ENCODE measurements at regions not wholly inside any gene's neighbourhood (a gene's known extent, or its start where the extent isn't known, plus 50 kb on each side); places are given as distances from the start of the nearest gene placed in this dataset.

DNA sequence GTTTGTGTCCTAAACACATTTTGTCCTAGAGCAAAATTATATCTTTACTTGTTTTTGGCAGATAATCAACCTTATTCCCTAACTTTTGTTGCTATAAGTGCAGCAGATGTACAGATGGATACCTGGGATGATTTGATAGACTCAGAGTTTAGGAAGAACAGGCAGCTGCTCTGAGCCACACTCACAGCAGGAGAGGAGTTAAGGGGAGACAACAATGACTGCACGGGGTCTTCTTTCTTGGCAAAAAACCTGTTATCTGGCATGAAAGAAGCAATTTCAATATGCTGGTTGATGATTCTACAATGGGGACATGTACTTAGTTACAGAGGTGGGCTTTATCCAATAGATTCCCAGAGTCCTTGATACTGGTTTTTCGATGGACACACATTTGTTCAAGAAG, 258.9 kb upstream of the PCDH9 start:
- H3K9me3 ChIP-seq: no peaks in the 10 kb centered on the region
- no peak overlapping the region for H3K4me3 ChIP-seq
- no peaks in the 10 kb centered on the region for H3K36me3 ChIP-seq
- no peak for TF ChIP-seq POLR2A (IDR thresholded peaks at IDR 0.05)
- intact Hi-C loops (cut with DNase I): no loop called here
- no peak overlapping the region for H3K27ac ChIP-seq
- H3K27me3 ChIP-seq (replicated peaks; ENCODE audit: insufficient read depth): no peaks in the 10 kb centered on the region
- WGBS: 70% methylated on average over 2 of the region's 2 CpGs
- H3K4me1 ChIP-seq (replicated peaks): no peaks in the 10 kb centered on the region
- DNase-seq (ENCODE audit: low spot score): no peak

DNA sequence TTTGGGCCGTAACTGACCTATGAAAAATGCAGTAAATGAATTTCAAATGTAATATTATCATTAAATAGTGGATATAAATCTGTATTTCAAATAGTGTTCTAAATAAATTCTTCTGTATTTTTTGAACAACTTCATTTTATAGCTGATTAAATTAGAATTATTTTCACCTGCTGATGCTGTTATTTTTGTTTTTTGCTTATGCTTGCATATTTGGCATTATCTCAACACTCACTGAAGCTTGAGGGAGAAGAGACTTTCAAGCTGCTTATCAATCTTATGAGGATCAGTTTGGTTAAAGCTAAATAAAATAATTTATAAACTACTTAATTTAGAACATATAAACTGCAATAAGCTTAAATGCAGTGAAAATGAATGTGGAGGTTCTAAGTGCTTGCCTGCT, 251.3 kb upstream of the PCDH9 start:
- DNase-seq (ENCODE audit: low spot score): no peak

DNA sequence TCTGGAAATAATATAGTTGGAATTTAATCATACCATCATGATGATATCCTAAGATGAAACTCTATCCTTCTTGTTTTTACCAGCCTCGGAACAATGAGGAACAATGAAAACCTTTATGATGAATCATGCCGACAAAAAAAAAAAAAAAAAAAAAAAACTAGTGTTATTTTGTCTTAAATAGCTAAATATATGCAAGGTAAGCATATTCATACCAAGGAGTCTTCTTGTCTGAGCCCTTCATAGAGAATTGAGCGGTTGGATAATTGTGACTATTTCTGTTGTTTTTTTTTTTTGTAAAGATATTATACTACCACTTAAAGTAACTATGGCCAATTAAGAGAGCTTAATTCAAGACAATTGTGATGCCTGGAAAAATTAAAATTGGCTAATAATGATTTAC, 244.0 kb upstream of the PCDH9 start:
- intact Hi-C loops (cut with DNase I): no loop called here
- TF ChIP-seq, protein P1, sequence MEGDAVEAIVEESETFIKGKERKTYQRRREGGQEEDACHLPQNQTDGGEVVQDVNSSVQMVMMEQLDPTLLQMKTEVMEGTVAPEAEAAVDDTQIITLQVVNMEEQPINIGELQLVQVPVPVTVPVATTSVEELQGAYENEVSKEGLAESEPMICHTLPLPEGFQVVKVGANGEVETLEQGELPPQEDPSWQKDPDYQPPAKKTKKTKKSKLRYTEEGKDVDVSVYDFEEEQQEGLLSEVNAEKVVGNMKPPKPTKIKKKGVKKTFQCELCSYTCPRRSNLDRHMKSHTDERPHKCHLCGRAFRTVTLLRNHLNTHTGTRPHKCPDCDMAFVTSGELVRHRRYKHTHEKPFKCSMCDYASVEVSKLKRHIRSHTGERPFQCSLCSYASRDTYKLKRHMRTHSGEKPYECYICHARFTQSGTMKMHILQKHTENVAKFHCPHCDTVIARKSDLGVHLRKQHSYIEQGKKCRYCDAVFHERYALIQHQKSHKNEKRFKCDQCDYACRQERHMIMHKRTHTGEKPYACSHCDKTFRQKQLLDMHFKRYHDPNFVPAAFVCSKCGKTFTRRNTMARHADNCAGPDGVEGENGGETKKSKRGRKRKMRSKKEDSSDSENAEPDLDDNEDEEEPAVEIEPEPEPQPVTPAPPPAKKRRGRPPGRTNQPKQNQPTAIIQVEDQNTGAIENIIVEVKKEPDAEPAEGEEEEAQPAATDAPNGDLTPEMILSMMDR (IDR thresholded peaks at IDR 0.05): no peak
- TF ChIP-seq POLR2AphosphoS5 (IDR thresholded peaks at IDR 0.05): no peak
- no peak for TF ChIP-seq POLR2A (IDR thresholded peaks at IDR 0.05)

More for the DNA sequence above, 251.3 kb upstream of the PCDH9 start:
- Histone ChIP-seq H3K27me3 (replicated peaks; ENCODE audit: insufficient read depth) (no peaks in the 10 kb centered on the region), H3K27ac (no peak overlapping the region), H3K9me3 (no peaks in the 10 kb centered on the region), H3K4me3 (no peak overlapping the region), H3K36me3 (no peaks in the 10 kb centered on the region), H3K4me1 (replicated peaks) (no peaks in the 10 kb centered on the region)
- TF ChIP-seq, protein P1 (IDR thresholded peaks at IDR 0.05): no peak
- TF ChIP-seq POLR2AphosphoS5 (IDR thresholded peaks at IDR 0.05): no peak
- TF ChIP-seq POLR2A (IDR thresholded peaks at IDR 0.05): no peak
- intact Hi-C loops (cut with DNase I): no loop called here
- 58% methylated on average over 1 of the region's 1 CpG for WGBS

DNA sequence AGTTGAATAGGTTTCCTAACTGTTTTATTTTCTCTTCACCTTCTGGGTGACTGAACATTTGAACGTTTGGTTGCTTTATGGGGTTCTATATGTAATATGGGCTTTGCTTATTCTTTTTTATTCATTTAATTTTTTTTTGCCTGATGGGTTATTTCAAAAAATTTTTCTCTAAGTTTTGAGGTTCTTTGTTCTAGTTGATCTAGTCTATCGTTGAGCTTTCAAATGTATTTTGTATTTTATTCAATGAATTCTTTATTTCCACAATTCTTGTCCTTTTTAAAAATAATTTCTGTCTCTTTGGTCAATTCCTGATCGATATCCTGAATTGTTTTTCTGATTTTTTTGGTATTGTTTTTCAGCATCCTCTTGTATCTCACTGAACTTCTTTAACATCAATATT, 239.5 kb upstream of the PCDH9 start:
- TF ChIP-seq, protein P1 (IDR thresholded peaks at IDR 0.05): no peak
- TF ChIP-seq POLR2A (IDR thresholded peaks at IDR 0.05) (no peak), POLR2AphosphoS5 (IDR thresholded peaks at IDR 0.05) (no peak)
- no peak overlapping the region for H3K4me3 ChIP-seq
- H3K27me3 ChIP-seq (replicated peaks; ENCODE audit: insufficient read depth): no peaks in the 10 kb centered on the region

More for the DNA sequence above, 244.0 kb upstream of the PCDH9 start:
- no peak for DNase-seq (ENCODE audit: low spot score)
- Histone ChIP-seq H3K4me1 (replicated peaks) (no peaks in the 10 kb centered on the region), H3K27me3 (replicated peaks; ENCODE audit: insufficient read depth) (no peaks in the 10 kb centered on the region), H3K27ac (no peak overlapping the region), H3K4me3 (no peak overlapping the region), H3K36me3 (no peaks in the 10 kb centered on the region), H3K9me3 (no peaks in the 10 kb centered on the region)
- 90% methylated on average over 3 of the region's 3 CpGs for WGBS

DNA sequence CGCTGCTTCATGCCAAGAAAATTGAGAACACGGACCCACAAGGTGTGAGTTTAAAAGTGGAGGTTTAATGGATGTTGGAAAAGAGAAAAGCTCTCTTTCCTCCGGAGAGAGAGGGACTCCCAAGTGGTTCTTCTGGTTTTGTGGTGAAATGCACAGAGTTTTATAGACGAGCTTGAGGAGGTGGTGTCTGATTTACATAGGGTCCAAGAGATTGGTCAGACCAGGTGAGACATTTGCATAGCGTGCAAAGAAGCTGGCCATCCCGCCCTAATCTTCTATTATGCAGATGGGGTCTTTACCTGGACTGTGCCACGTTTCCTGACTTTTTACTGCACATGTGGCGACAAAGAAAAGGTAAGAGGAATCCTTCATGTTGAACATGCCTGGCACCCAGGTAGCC, 236.4 kb upstream of the PCDH9 start:
- TF ChIP-seq, protein P1 (IDR thresholded peaks at IDR 0.05): no peak
- TF ChIP-seq POLR2AphosphoS5 (IDR thresholded peaks at IDR 0.05) (no peak), POLR2A (IDR thresholded peaks at IDR 0.05) (no peak)

More for the DNA sequence above, 239.5 kb upstream of the PCDH9 start:
- H3K4me1 ChIP-seq (replicated peaks): no peaks in the 10 kb centered on the region
- no peaks in the 10 kb centered on the region for H3K36me3 ChIP-seq
- WGBS: 82% methylated on average over 3 of the region's 3 CpGs
- intact Hi-C loops (cut with DNase I): no loop called here
- no peak overlapping the region for H3K27ac ChIP-seq
- DNase-seq (ENCODE audit: low spot score): no peak
- no peaks in the 10 kb centered on the region for H3K9me3 ChIP-seq

More for the DNA sequence above, 236.4 kb upstream of the PCDH9 start:
- WGBS: 62% methylated on average over 8 of the region's 8 CpGs
- H3K9me3 ChIP-seq: no peaks in the 10 kb centered on the region
- H3K4me1 ChIP-seq (replicated peaks): no peaks in the 10 kb centered on the region
- H3K4me3 ChIP-seq: no peak overlapping the region
- intact Hi-C loops (cut with DNase I): no loop called here
- no peaks in the 10 kb centered on the region for H3K36me3 ChIP-seq
- no peaks in the 10 kb centered on the region for H3K27me3 ChIP-seq (replicated peaks; ENCODE audit: insufficient read depth)
- H3K27ac ChIP-seq: no peak overlapping the region
- DNase-seq (ENCODE audit: low spot score): no peak
